Neuronal stem cell (in vitro differentiated cells): ENCODE measurements at regions not wholly inside any gene's neighbourhood (a gene's known extent, or its start where the extent isn't known, plus 50 kb on each side); places are given as distances from the start of the nearest gene placed in this dataset.

Experiments used
- DNase-seq: peaks from one replicate; pipeline ENCODE4 v3.0.0-alpha.2; 2013; ENCODE audit warnings: low spot score
- H2AFZ ChIP-seq: one replicate; pipeline ENCODE4 v1.6.1; 2013; ENCODE audit warnings: mild to moderate bottlenecking, low read length, inconsistent platforms
- H2AK5ac ChIP-seq: 2 replicates; pipeline ENCODE4 v1.6.1; 2013; ENCODE audit warnings: low read depth, mild to moderate bottlenecking, inconsistent platforms, low read length, moderate library complexity, mixed read lengths
- H2BK120ac ChIP-seq: 2 replicates; pipeline ENCODE4 v1.6.1; 2013; ENCODE audit warnings: low read depth, mild to moderate bottlenecking, inconsistent platforms, low read length, moderate library complexity, mixed read lengths
- H2BK12ac ChIP-seq: one replicate; pipeline ENCODE4 v1.6.1; 2013; ENCODE audit warnings: low read length, inconsistent platforms
- H2BK15ac ChIP-seq: 2 replicates; pipeline ENCODE4 v1.6.1; 2013; ENCODE audit warnings: mild to moderate bottlenecking, low read length, inconsistent platforms, mixed read lengths
- H2BK5ac ChIP-seq: one replicate; pipeline ENCODE4 v1.6.1; 2013; ENCODE audit warnings: inconsistent platforms, mild to moderate bottlenecking, low read length, moderate library complexity
- H3K14ac ChIP-seq: one replicate; pipeline ENCODE4 v1.6.1; 2013; ENCODE audit warnings: low read length, inconsistent platforms
- H3K18ac ChIP-seq: 2 replicates; pipeline ENCODE4 v1.6.1; 2013; ENCODE audit warnings: low read length, inconsistent platforms
- H3K23ac ChIP-seq: 2 replicates; pipeline ENCODE4 v1.6.1; 2013; ENCODE audit warnings: low read depth, mild to moderate bottlenecking, mixed read lengths, low read length, inconsistent platforms; ENCODE audit not compliant: poor library complexity
- H3K27ac ChIP-seq: replicated peaks from 3 replicates; pipeline ENCODE4 v1.5.1; 2013; ENCODE audit warnings: low read length, inconsistent platforms
- H3K27me3 ChIP-seq, 3 experiments: 2 replicates each; pipeline ENCODE4 v1.6.1; 2013; ENCODE audit warnings: low read length in 3 of 3, mild to moderate bottlenecking in 2 of 3, inconsistent platforms in 1 of 3, low read depth in 1 of 3, mixed read lengths in 1 of 3, moderate library complexity in 1 of 3; ENCODE audit not compliant: control insufficient read depth in 3 of 3, insufficient read depth in 3 of 3
- H3K36me3 ChIP-seq, 2 donors: replicated peaks in 1 of 2; 2 replicates each; pipeline ENCODE4 v1.6.1; 2013; ENCODE audit warnings: low read length in 2 of 2; ENCODE audit not compliant: control insufficient read depth in 2 of 2, insufficient read depth in 2 of 2
- H3K4ac ChIP-seq: 2 replicates; pipeline ENCODE4 v1.6.1; 2013; ENCODE audit warnings: inconsistent platforms, mild to moderate bottlenecking, low read length, moderate library complexity
- H3K4me1 ChIP-seq, 2 donors: 1 replicate in 1 of 2; 2 replicates in 1 of 2; pipeline ENCODE4 v1.6.1; 2013; ENCODE audit warnings: low read length in 2 of 2, low read depth in 1 of 2; ENCODE audit not compliant: control insufficient read depth in 2 of 2, insufficient read depth in 1 of 2
- H3K4me2 ChIP-seq: one replicate; pipeline ENCODE4 v1.6.1; 2013; ENCODE audit warnings: mild to moderate bottlenecking, low read length, inconsistent platforms; ENCODE audit not compliant: insufficient read depth, poor library complexity, severe bottlenecking
- H3K4me3 ChIP-seq, 2 donors: 2 replicates each; pipeline ENCODE4 v1.5.1; 2013; ENCODE audit warnings: low read length in 2 of 2, mild to moderate bottlenecking in 2 of 2, inconsistent platforms in 1 of 2, moderate library complexity in 1 of 2
- H3K79me1 ChIP-seq: one replicate; pipeline ENCODE4 v1.6.1; 2013; ENCODE audit warnings: low read depth, mild to moderate bottlenecking, inconsistent platforms, low read length, moderate library complexity
- H3K9ac ChIP-seq: one replicate; pipeline ENCODE4 v1.6.1; 2013; ENCODE audit warnings: mild to moderate bottlenecking, low read depth, low read length, inconsistent platforms; ENCODE audit not compliant: poor library complexity
- H3K9me3 ChIP-seq, 2 donors: replicated peaks in 1 of 2; 2 replicates each; pipeline versions ENCODE3 to v1.6.1; 2013; ENCODE audit warnings: low read length in 2 of 2, mild to moderate bottlenecking in 2 of 2, inconsistent platforms in 1 of 2, low read depth in 1 of 2, mixed read lengths in 1 of 2, moderate library complexity in 1 of 2; ENCODE audit not compliant: control insufficient read depth in 2 of 2, insufficient read depth in 1 of 2
- H4K8ac ChIP-seq: one replicate; pipeline ENCODE4 v1.6.1; 2013; ENCODE audit warnings: low read depth, mild to moderate bottlenecking, inconsistent platforms, low read length, moderate library complexity
- H4K91ac ChIP-seq: one replicate; pipeline ENCODE4 v1.6.1; 2013; ENCODE audit warnings: low read length, low read depth, mild to moderate bottlenecking, inconsistent platforms; ENCODE audit not compliant: poor library complexity
- WGBS, 2 donors: extraction: QIAGEN DNeasy Blood & Tissue Kit; methylation state at CpG; one replicate each; pipeline ENCODE4 v1.1.7; 2013; ENCODE audit warnings: missing lambda C conversion rate in 2 of 2, mixed read lengths in 1 of 2; ENCODE audit not compliant: insufficient read length in 2 of 2, insufficient replicate concordance in 1 of 2; ENCODE audit errors: extremely low coverage in 2 of 2; 5-methylcytosine and 5-hydroxymethylcytosine counted together

DNA sequence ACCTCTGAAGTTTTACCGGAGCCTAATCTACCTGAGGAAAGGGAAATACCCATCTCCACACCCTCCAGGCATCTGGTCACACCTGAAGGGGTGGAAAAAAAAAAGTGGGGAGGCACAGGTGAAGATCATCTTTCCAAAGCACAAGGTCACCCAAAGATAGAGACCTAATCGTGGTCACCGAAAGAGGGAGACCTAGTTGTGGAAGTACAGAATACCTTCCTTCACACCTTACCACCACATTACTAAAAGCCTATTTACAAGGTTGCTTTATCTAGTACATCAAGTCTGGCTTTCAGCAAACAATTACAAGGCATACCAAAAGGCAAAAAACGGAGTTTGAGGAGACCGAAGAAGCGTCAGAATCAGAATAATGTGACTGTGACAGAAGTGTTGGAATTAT lies 110.0 kb upstream of the ARPP21 start:
- no peaks in the 10 kb centered on the region for H3K27me3 ChIP-seq

DNA sequence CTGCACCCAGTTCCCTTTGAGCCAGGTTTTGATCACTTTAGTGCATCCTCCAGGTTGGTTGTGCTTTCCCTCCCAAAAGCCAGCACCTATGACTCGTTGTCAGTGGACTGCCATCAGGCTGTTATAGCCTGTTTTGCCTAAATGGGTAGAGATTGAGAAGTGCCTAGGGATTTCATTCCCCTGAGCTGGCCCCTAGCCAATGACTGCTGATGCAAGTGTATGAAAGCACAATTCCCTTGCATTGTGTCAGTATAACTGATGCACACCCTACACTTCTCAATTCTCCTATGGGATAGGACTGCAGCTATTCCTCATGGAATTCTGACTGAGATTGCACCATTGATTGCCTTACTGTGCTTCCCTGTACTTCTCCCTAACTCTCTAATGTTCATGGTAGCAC lies 102.1 kb upstream of the ARPP21 start:
- no peak overlapping the region for H2BK5ac ChIP-seq
- H3K4me3 ChIP-seq = no peak overlapping the region
- H3K4me2 ChIP-seq = no peak overlapping the region
- no CpG with 5 or more reads among the region's 1 CpG for WGBS, 2 donors
- H2AK5ac ChIP-seq = no peak overlapping the region
- no peaks in the 10 kb centered on the region for H3K4me1 ChIP-seq
- no peak for DNase-seq
- H3K4ac ChIP-seq = no peak overlapping the region
- H2BK15ac ChIP-seq = no peak overlapping the region
- no peaks in the 10 kb centered on the region for H3K36me3 ChIP-seq
- H2AFZ ChIP-seq = no peak overlapping the region
- no peak overlapping the region for H3K18ac ChIP-seq
- no peaks in the 10 kb centered on the region for H3K79me1 ChIP-seq
- H3K9me3 ChIP-seq = no peaks in the 10 kb centered on the region
- no peak overlapping the region for H3K23ac ChIP-seq
- H4K8ac ChIP-seq = no peak overlapping the region
- no peaks in the 10 kb centered on the region for H3K27me3 ChIP-seq
- no peak overlapping the region for H3K9ac ChIP-seq
- H3K27ac ChIP-seq = no peak overlapping the region
- no peak overlapping the region for H2BK12ac ChIP-seq
- H2BK120ac ChIP-seq = no peak overlapping the region
- no peak overlapping the region for H4K91ac ChIP-seq
- no peak overlapping the region for H3K14ac ChIP-seq

More for the DNA sequence above, 110.0 kb upstream of the ARPP21 start:
- H3K9me3 ChIP-seq = no peaks in the 10 kb centered on the region
- WGBS, 2 donors = no CpG with 5 or more reads among the region's 6 CpGs
- no peak overlapping the region for H2BK15ac ChIP-seq
- H3K4me1 ChIP-seq = no peaks in the 10 kb centered on the region
- H3K18ac ChIP-seq = no peak overlapping the region
- H2AFZ ChIP-seq = no peak overlapping the region
- H3K4ac ChIP-seq = no peak overlapping the region
- no peak overlapping the region for H2BK120ac ChIP-seq
- no peak overlapping the region for H2BK12ac ChIP-seq
- no peak overlapping the region for H3K27ac ChIP-seq
- no peak overlapping the region for H3K23ac ChIP-seq
- H4K91ac ChIP-seq = no peak overlapping the region
- no peak overlapping the region for H4K8ac ChIP-seq
- no peaks in the 10 kb centered on the region for H3K79me1 ChIP-seq
- no peak overlapping the region for H3K9ac ChIP-seq
- H3K36me3 ChIP-seq = no peaks in the 10 kb centered on the region
- DNase-seq = no peak
- no peak overlapping the region for H3K14ac ChIP-seq
- no peak overlapping the region for H2AK5ac ChIP-seq
- H3K4me2 ChIP-seq = no peak overlapping the region
- H2BK5ac ChIP-seq = no peak overlapping the region
- H3K4me3 ChIP-seq = no peak overlapping the region

DNA sequence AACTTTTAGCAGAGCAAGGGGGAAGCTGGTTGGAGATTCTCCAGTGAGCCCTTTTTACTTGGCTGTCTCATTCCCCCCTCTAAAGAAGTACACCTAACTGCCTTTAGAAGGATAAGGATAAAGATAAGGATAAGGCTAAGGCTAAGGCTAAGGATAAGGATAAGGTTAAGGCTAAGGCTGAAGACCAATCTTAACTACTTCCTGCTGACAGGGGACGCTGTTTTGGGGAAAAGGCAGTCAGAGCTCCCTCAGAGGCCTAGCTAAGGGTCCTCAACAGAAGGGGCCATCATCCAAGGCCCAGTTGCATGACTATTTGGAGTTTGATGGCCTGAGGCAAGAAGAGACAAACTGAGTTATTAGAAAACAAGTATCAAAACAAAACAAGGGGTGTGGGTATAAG lies 94.3 kb upstream of the ARPP21 start:
- H3K4me2 ChIP-seq = no peak overlapping the region
- H2AFZ ChIP-seq = no peak overlapping the region
- H3K27ac ChIP-seq = no peak overlapping the region
- no peak overlapping the region for H2BK15ac ChIP-seq
- H2AK5ac ChIP-seq = no peak overlapping the region
- H3K4ac ChIP-seq = no peak overlapping the region
- no peak overlapping the region for H2BK5ac ChIP-seq
- no peak overlapping the region for H3K9ac ChIP-seq
- H3K9me3 ChIP-seq = no peaks in the 10 kb centered on the region
- H3K14ac ChIP-seq = no peak overlapping the region
- no peaks in the 10 kb centered on the region for H3K79me1 ChIP-seq
- H3K36me3 ChIP-seq = no peaks in the 10 kb centered on the region
- no peak overlapping the region for H3K23ac ChIP-seq
- H4K8ac ChIP-seq = no peak overlapping the region
- H3K27me3 ChIP-seq = no peaks in the 10 kb centered on the region
- H3K18ac ChIP-seq = no peak overlapping the region
- H2BK12ac ChIP-seq = no peak overlapping the region
- WGBS, 2 donors = no CpG with 5 or more reads among the region's 1 CpG
- no peak overlapping the region for H4K91ac ChIP-seq
- H3K4me1 ChIP-seq = no peaks in the 10 kb centered on the region
- no peak overlapping the region for H2BK120ac ChIP-seq
- no peak overlapping the region for H3K4me3 ChIP-seq
- DNase-seq = no peak

DNA sequence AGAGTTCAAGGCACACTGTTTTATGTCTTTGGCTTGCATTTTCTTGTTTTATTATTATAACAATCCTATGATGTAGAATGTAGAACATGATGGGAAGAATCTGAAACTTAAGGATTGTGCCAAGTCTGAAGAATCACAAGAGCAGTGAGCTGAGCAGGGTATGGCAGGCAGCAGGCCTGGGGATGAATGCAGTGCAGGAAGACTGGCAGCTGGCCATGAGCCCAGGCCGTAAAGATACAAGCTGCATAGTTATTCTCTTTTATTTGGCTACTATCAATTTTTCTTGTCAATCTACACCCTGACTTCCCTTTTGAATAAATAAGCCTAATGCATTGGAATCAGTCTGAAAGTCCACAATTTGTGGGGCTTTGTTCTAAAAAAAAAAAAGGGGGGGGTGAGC lies 89.6 kb upstream of the ARPP21 start:
- H2BK12ac ChIP-seq = no peak overlapping the region
- no peak overlapping the region for H3K4me2 ChIP-seq
- H4K91ac ChIP-seq = no peak overlapping the region
- no peaks in the 10 kb centered on the region for H3K9me3 ChIP-seq
- H2BK15ac ChIP-seq = no peak overlapping the region
- no CpG with 5 or more reads among the region's 1 CpG for WGBS, 2 donors
- H2AFZ ChIP-seq = no peak overlapping the region
- no peak overlapping the region for H4K8ac ChIP-seq
- no peak overlapping the region for H3K23ac ChIP-seq
- no peaks in the 10 kb centered on the region for H3K4me1 ChIP-seq
- no peak for DNase-seq
- H2AK5ac ChIP-seq = no peak overlapping the region
- no peaks in the 10 kb centered on the region for H3K79me1 ChIP-seq
- no peak overlapping the region for H3K27ac ChIP-seq
- no peak overlapping the region for H3K18ac ChIP-seq
- H3K27me3 ChIP-seq = no peaks in the 10 kb centered on the region
- H3K4me3 ChIP-seq = no peak overlapping the region
- no peak overlapping the region for H2BK5ac ChIP-seq
- H3K36me3 ChIP-seq = no peaks in the 10 kb centered on the region
- H3K14ac ChIP-seq = no peak overlapping the region
- H2BK120ac ChIP-seq = no peak overlapping the region
- no peak overlapping the region for H3K9ac ChIP-seq
- no peak overlapping the region for H3K4ac ChIP-seq
